ENCODE measurements at regions not wholly inside any gene's neighbourhood (a gene's known extent, or its start where the extent isn't known, plus 50 kb on each side); places are given as distances from the start of the nearest gene placed in this dataset.

- peak; percentile 81 for DNase-seq (ENCODE audit: low spot score)
These were observed 50.4 kb upstream of the KDR start for GRCh38 chr4:55175779-55176231.

DNA sequence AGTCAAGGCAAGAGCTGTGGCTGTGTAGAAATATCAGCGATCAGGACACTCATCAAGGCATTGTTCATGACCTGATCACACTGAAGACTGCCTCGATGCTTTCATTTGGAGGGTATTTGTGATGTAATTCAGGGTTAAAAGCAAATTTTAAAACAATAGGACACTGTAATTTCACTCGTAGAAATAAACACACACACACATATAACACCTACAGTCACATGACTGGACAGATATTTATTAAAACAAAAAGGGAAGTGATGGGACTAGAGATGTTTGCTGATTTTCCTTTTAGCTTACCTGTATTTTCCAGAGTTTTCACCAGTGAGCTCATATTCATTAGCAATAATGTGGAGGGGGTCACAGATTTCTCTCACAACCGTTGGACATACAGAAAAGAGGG, 51.1 kb upstream of the KDR start:
- DNase-seq (ENCODE audit: low spot score) = no peak

DNA sequence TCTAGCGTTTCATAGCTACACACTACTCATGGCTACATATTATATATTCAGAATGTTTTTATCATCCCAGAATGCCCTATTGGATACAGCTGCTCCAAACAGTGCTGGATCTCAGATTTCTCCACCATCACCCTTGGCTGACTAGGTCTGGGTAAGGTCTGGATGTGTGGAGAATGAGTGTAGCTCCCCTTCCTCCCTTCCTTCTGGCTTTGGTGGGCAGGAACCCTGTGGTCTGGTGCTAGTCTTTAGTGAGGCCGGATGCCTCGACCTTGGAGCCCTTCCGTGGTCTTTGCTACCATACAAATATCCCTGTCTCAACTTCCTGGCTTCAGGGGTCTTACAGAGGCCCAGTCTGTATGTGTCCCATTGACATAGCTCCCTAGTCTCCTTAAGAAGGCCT, 52.1 kb upstream of the KDR start:
- no peak for DNase-seq (ENCODE audit: low spot score)

DNA sequence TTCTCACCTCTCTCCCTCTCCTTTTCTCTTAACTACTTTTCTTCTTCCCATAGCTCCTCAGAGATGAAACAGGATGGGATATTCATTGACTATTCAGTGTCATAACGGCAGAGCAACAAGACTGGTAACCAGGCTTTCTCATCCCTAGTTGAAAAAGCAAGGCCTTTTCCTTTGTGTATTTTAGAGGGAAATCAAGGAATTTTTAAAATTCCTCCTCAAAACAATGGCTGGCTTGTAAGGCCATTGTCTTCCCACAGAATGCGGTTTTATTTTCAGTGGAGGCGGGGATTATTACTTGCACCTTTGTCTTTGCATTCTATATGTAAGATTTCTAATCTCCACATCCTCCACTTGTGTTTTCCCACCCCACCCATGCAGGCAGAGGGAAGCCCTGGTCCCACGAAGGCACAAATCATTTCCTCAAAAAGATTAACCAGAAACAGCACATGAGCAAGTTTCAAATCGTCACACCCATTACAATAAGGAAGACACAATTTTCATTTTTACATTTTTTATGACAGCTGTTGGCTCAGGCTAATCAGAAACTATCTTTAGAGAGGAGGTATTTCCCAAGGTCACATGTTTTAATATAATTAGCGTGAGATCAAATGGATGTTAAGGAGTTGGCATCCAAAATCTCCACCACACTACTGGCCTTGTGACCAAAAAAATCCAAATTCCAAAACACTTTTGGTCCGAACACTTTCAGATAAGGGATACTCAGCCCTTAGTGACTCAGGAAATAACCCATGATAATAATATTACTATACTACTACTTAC, 53.0 kb upstream of the KDR start:
- no peak for DNase-seq (ENCODE audit: low spot score)

GRCh38 chr4:55181010-55182005, 55.9 kb upstream of the KDR start:
- DNase-seq (ENCODE audit: low spot score) = no peak

GRCh38 chr4:55183926-55184599, 58.7 kb upstream of the KDR start:
- DNase-seq (ENCODE audit: low spot score) = peak; percentile 91

- no peak for DNase-seq (ENCODE audit: low spot score)
These were observed 59.5 kb upstream of the KDR start for GRCh38 chr4:55184600-55185523.

DNA sequence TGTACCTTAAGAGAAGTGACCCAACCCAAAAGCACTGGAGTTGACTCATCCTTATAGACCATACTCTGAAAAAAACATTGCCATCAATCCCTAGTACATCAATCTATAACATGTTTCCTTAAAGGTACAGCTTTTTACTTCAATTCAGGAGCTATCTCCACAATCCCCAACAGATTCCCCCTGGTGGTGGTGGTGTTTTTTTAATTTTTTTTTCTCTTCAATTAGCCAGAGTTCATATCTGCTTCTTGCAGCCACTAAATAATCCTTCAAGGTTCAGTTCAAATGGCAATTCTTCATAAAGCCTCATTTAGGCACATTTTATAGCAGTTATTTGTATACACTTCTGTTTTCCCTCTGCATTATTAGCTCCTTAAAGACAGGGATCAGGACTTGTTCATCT, 60.7 kb upstream of the KDR start:
- no peak for DNase-seq (ENCODE audit: low spot score)

GRCh38 chr4:55186700-55187099, 61.3 kb upstream of the KDR start:
- no peak for DNase-seq (ENCODE audit: low spot score)

DNA sequence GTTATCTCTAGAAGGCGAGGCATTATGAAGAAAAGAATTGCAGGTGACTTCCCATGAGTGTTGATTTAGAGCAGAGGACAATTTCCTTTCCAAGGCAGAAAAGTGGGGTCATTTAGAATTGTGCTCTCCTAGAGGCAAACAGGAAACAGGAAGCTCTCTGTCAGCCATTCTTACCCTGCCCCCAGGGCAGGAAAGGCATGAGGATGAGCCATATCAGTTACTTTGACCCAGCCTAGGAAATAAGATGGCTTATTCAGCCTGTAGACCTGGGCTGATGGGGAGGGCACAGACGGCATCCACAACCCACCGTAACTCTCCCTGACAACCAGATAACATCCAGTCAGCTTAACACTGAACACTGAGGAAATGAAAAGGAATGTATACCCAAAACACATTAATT, 88.8 kb upstream of the KDR start:
- DNase-seq (ENCODE audit: low spot score) = no peak

- no peak for DNase-seq (ENCODE audit: low spot score)
These were observed 89.7 kb upstream of the KDR start for GRCh38 chr4:55215087-55215486.

DNA sequence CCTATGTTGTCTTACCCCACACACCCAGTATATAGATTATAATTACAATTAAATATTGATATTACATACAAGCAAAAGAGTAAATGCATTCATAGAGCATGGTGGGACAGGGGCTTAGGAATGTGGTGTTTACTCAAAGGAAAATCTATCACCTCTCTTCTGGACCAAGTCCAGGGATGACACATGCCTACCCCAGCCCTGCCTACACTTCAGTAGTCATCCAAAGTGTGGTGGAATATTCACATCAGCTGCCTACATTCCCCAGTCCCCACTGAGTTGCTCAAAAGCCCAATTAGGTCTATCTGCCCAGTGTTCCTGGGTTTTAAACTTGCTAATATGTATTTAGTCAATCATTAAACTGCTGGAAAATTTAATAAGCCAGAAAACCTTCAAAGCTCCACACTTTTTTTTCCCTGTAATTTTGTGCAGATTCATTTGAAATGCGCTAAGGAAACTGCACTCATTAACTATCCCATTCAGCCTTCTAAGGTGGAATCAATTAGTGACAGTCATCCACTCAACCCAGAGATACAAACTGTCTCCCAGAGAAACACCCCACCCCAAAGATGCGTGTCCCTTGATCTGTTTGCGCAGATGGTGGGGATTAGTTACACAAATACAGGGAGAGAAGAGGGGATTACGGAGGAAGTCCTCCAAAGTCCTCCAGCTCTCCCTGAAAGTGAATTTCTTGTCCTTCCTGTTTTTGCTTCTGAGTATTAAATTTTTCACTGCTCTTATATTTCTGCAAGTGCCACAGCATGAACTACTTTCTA, 91.7 kb upstream of the KDR start:
- DNase-seq (ENCODE audit: low spot score) = peak; percentile 8

- DNase-seq (ENCODE audit: low spot score) = no peak
These were observed 92.6 kb upstream of the KDR start for GRCh38 chr4:55218041-55218440.

GRCh38 chr4:55237839-55238238, 108.2 kb upstream of the SRD5A3 start:
- no peak for DNase-seq (ENCODE audit: low spot score)

GRCh38 chr4:55238407-55238806, 107.6 kb upstream of the SRD5A3 start:
- DNase-seq (ENCODE audit: low spot score) = no peak

DNA sequence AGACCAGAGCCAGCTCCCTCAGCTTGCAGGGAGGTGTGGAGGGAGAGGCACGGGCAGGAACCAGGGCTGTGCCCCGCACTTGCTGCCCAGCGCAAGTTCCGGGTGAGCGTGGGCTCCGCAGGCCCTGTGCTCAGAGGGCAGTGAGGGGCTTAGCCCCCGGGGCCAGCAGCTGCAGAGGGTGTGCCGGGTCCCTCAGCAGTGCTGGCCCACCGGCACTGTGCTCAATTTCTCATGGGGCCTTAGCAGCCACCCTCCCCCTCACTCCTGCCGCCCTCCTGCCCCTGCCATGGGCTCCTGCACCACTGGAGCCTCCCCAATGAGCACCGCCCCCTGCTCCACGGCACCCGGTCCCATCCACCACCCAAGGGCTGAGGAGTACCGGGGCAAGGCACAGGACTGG, 104.6 kb upstream of the SRD5A3 start:
- no peak for DNase-seq (ENCODE audit: low spot score)

DNA sequence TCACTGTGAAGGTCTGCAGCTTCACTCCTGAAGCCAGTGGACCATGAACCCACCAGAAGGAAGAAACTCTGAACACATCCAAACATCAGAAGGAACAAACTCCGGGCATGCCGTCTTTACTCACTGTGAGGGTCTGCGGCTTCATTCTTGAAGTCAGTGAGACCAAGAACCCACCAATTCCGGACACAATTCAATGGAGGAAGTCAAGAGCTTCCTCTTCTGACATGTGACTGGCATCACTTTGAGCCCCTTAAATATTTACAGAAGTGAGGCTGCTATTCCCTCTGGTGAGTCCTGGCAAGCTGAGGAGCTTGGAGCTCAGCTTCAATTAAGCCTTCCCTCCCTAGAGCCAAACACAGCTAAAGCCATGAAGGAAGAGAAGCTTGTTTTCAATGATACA, 103.5 kb upstream of the SRD5A3 start:
- DNase-seq (ENCODE audit: low spot score) = no peak

GRCh38 chr4:55247521-55247920, 98.5 kb upstream of the SRD5A3 start:
- no peak for DNase-seq (ENCODE audit: low spot score)

DNA sequence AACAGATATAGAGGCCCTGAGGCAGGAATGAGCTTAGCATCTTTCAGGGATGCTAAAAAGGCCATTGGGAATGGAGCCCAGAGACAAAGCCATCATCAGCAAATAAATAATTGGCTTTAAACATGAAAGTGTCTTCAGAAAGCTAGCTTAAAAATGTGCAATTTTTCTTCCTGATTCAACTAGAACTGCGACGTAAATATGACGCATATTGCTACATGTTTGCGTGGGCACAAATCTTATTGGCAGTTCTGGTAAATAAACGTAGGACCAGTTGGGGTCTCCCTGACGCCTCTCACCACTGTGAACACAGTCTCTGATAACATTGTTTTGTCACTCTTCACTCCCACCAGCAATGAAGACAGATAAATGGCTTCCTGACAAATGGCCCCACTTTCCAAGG, 97.3 kb upstream of the SRD5A3 start:
- DNase-seq (ENCODE audit: low spot score) = no peak

DNA sequence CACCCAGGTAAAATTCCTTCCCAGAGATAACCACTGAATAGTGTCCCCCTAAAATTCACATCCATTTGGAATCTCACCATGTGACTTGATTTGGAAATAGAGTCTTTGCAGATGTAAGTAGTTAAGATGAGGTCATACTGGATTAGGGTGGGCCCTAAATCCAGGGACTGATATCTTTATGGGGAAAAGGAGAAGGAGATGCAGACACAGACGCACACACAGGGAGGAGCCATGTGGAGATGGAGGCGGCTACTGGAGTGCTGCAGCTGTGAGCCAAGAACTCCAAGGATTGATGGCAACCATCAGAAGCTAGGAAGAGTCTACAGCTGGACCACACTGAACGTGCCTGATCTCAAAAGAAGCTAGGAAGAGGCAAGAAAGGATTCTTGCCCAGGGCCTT, 96.6 kb upstream of the SRD5A3 start:
- no peak for DNase-seq (ENCODE audit: low spot score)

DNA sequence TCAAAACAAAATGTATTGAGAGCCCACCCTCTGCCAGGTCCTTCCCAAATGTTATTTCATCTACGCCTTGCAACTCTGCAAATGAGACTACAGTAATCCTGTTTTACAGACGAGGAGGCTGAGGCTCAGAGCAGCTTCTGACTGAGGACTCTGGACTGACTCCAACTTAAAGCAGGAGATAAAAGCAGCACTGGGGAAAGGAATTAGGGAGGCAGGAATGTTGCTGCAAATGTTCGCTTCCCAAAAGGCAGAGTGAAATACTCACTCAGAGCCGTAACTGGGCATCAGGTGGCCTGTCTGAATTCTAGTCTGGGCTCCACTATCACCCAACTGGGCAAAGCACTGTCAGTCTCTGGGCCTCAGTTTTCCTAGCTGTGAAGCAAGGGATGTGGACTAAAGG, 94.7 kb upstream of the SRD5A3 start:
- no peak for DNase-seq (ENCODE audit: low spot score)

All from RKO (cell line).